ENCODE measurements at regions not wholly inside any gene's neighbourhood (a gene's known extent, or its start where the extent isn't known, plus 50 kb on each side); places are given as distances from the start of the nearest gene placed in this dataset.

- DNase-seq (ENCODE audit: low spot score): no peak
Observed at GRCh38 chr13:58051396-58051795, 419.9 kb downstream of the PCDH17 start.

GRCh38 chr13:58051807-58052375 is 420.3 kb downstream of the PCDH17 start:
- no peak for DNase-seq (ENCODE audit: low spot score)

GRCh38 chr13:58056426-58056825 is 424.9 kb downstream of the PCDH17 start:
- DNase-seq (ENCODE audit: low spot score): no peak

- no peak for DNase-seq (ENCODE audit: low spot score)
Observed at GRCh38 chr13:58059624-58060023, 428.1 kb downstream of the PCDH17 start.

GRCh38 chr13:58080806-58081205 is 449.3 kb downstream of the PCDH17 start:
- DNase-seq (ENCODE audit: low spot score): no peak

- DNase-seq (ENCODE audit: low spot score): no peak
Observed at GRCh38 chr13:58081301-58081820, 449.8 kb downstream of the PCDH17 start.

GRCh38 chr13:58083064-58083463 is 451.5 kb downstream of the PCDH17 start:
- no peak for DNase-seq (ENCODE audit: low spot score)

- no peak for DNase-seq (ENCODE audit: low spot score)
Observed at GRCh38 chr13:58085274-58085673, 453.7 kb downstream of the PCDH17 start.

GRCh38 chr13:58085819-58086218 is 454.3 kb downstream of the PCDH17 start:
- no peak for DNase-seq (ENCODE audit: low spot score)

- no peak for DNase-seq (ENCODE audit: low spot score)
Observed at GRCh38 chr13:58087566-58087965, 456.0 kb downstream of the PCDH17 start.

- DNase-seq (ENCODE audit: low spot score): no peak
Observed at GRCh38 chr13:58093394-58093793, 461.9 kb downstream of the PCDH17 start.

- no peak for DNase-seq (ENCODE audit: low spot score)
Observed at GRCh38 chr13:58097831-58098230, 466.3 kb downstream of the PCDH17 start.

- DNase-seq (ENCODE audit: low spot score): no peak
Observed at GRCh38 chr13:58119351-58119750, 487.8 kb downstream of the PCDH17 start.

- DNase-seq (ENCODE audit: low spot score): no peak
Observed at GRCh38 chr13:58119804-58120203, 488.3 kb downstream of the PCDH17 start.

GRCh38 chr13:58126496-58126895 is 495.0 kb downstream of the PCDH17 start:
- no peak for DNase-seq (ENCODE audit: low spot score)

- DNase-seq (ENCODE audit: low spot score): no peak
Observed at GRCh38 chr13:58134012-58134411, 502.5 kb downstream of the PCDH17 start.

- DNase-seq (ENCODE audit: low spot score): no peak
Observed at GRCh38 chr13:58134525-58134924, 503.0 kb downstream of the PCDH17 start.

- no peak for DNase-seq (ENCODE audit: low spot score)
Observed at GRCh38 chr13:58142952-58143351, 511.4 kb downstream of the PCDH17 start.

GRCh38 chr13:58144616-58145015 is 513.1 kb downstream of the PCDH17 start:
- no peak for DNase-seq (ENCODE audit: low spot score)

GRCh38 chr13:58151452-58151851 is 519.9 kb downstream of the PCDH17 start:
- no peak for DNase-seq (ENCODE audit: low spot score)

- DNase-seq (ENCODE audit: low spot score): no peak
Observed at GRCh38 chr13:58160980-58161379, 529.4 kb downstream of the PCDH17 start.

- no peak for DNase-seq (ENCODE audit: low spot score)
Observed at GRCh38 chr13:58165617-58166016, 534.1 kb downstream of the PCDH17 start.

GRCh38 chr13:58181111-58181510 is 549.6 kb downstream of the PCDH17 start:
- DNase-seq (ENCODE audit: low spot score): no peak

GRCh38 chr13:58187881-58188280 is 556.3 kb downstream of the PCDH17 start:
- no peak for DNase-seq (ENCODE audit: low spot score)
